ENCODE measurements at regions not wholly inside any gene's neighbourhood (a gene's known extent, or its start where the extent isn't known, plus 50 kb on each side); places are given as distances from the start of the nearest gene placed in this dataset.

GRCh38 chr18:40360558-40360957, 1594.5 kb upstream of the PIK3C3 start:
- WGBS, 2 donors = 52 to 56% methylated on average over 2 of the region's 2 CpGs

GRCh38 chr18:40357536-40357935, 1597.5 kb upstream of the PIK3C3 start:
- Histone ChIP-seq H3K36me3 (no peaks in the 10 kb centered on the region), H3K4me3 (no peak overlapping the region), H3K27me3 (no peaks in the 10 kb centered on the region), H3K4me1 (no peaks in the 10 kb centered on the region), H3K9me3 (no peaks in the 10 kb centered on the region), H3K27ac (no peak overlapping the region)
- DNase-seq (ENCODE audit: low spot score in 2 of 2) = no peak
- TF ChIP-seq CTCF (IDR thresholded peaks at IDR 0.05) (no peak), POLR2A (IDR thresholded peaks at IDR 0.05) (no peak), EP300 (IDR thresholded peaks at IDR 0.05) (no peak)
- 78 to 90% methylated on average over 2 of the region's 2 CpGs for WGBS, 2 donors

More at GRCh38 chr18:40360558-40360957, 1594.5 kb upstream of the PIK3C3 start:
- TF ChIP-seq CTCF (IDR thresholded peaks at IDR 0.05) (no peak), POLR2A (IDR thresholded peaks at IDR 0.05) (no peak), EP300 (IDR thresholded peaks at IDR 0.05) (no peak)
- Histone ChIP-seq H3K27ac (no peak overlapping the region), H3K36me3 (no peaks in the 10 kb centered on the region), H3K4me3 (no peak overlapping the region), H3K9me3 (no peaks in the 10 kb centered on the region), H3K27me3 (no peaks in the 10 kb centered on the region), H3K4me1 (no peaks in the 10 kb centered on the region)
- no peak for DNase-seq (ENCODE audit: low spot score in 2 of 2)

GRCh38 chr18:40356168-40356567, 1598.9 kb upstream of the PIK3C3 start:
- TF ChIP-seq CTCF (IDR thresholded peaks at IDR 0.05) (no peak), EP300 (IDR thresholded peaks at IDR 0.05) (no peak), POLR2A (IDR thresholded peaks at IDR 0.05) (no peak)
- no peaks in the 10 kb centered on the region for H3K9me3 ChIP-seq
- no peak for DNase-seq (ENCODE audit: low spot score in 2 of 2)
- no peaks in the 10 kb centered on the region for H3K36me3 ChIP-seq
- 67% methylated on average over 6 of the region's 6 CpGs for WGBS, 2 donors
- H3K4me3 ChIP-seq = no peak overlapping the region
- no peaks in the 10 kb centered on the region for H3K4me1 ChIP-seq
- H3K27me3 ChIP-seq = no peaks in the 10 kb centered on the region
- H3K27ac ChIP-seq = no peak overlapping the region

- no peak for DNase-seq (ENCODE audit: low spot score in 2 of 2)
- Histone ChIP-seq H3K4me1 (no peaks in the 10 kb centered on the region), H3K27ac (no peak overlapping the region), H3K9me3 (no peaks in the 10 kb centered on the region), H3K4me3 (no peak overlapping the region), H3K27me3 (no peaks in the 10 kb centered on the region), H3K36me3 (no peaks in the 10 kb centered on the region)
- TF ChIP-seq POLR2A (IDR thresholded peaks at IDR 0.05) = no peak
- TF ChIP-seq EP300 (IDR thresholded peaks at IDR 0.05) = no peak
- no peak for TF ChIP-seq CTCF (IDR thresholded peaks at IDR 0.05)
- WGBS, 2 donors = 71 to 72% methylated on average over 1 of the region's 1 CpG
Observed at GRCh38 chr18:40355726-40356125, 1599.3 kb upstream of the PIK3C3 start.

- 85 to 88% methylated on average over 1 of the region's 1 CpG for WGBS, 2 donors
Observed at GRCh38 chr18:40348196-40348595, 1606.8 kb upstream of the PIK3C3 start.

More at GRCh38 chr18:40348196-40348595, 1606.8 kb upstream of the PIK3C3 start:
- H3K27ac ChIP-seq = no peak overlapping the region
- TF ChIP-seq CTCF (IDR thresholded peaks at IDR 0.05) (no peak), EP300 (IDR thresholded peaks at IDR 0.05) (no peak), POLR2A (IDR thresholded peaks at IDR 0.05) (no peak)
- H3K4me3 ChIP-seq = no peak overlapping the region
- no peaks in the 10 kb centered on the region for H3K4me1 ChIP-seq
- no peak for DNase-seq (ENCODE audit: low spot score in 2 of 2)
- H3K9me3 ChIP-seq = no peaks in the 10 kb centered on the region
- no peaks in the 10 kb centered on the region for H3K27me3 ChIP-seq
- H3K36me3 ChIP-seq = no peaks in the 10 kb centered on the region
